ENCODE measurements at regions not wholly inside any gene's neighbourhood (a gene's known extent, or its start where the extent isn't known, plus 50 kb on each side); places are given as distances from the start of the nearest gene placed in this dataset.
A peak's percentile ranks its signal among the peaks of the same experiment; 100 is the strongest.

DNA sequence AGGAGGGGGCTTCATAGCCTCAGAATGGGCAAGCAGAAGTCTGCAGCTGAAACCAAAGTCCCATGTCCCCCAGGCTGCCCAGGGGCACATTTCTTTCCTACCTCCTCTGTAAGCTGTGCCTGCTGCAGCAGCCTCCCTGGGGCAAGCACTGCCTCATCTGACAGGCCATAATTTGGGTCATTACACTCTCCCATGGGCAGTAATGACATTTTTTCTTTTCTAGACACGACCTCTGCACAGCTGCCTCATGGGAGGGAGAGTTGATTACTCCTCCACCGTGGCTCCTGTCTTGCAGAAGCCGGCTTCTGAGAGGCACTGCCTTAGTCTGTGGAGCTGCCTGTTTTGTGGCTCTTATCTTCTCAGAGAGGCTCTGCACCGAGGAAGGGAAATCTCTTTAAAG, 268.9 kb downstream of the TDRD15 start:
- Histone ChIP-seq H3K79me2 (ENCODE audit: low read depth) (no peaks in the 10 kb centered on the region), H3K4me2 (no peak overlapping the region)
- DNase-seq (ENCODE audit: low spot score) = no peak

DNA sequence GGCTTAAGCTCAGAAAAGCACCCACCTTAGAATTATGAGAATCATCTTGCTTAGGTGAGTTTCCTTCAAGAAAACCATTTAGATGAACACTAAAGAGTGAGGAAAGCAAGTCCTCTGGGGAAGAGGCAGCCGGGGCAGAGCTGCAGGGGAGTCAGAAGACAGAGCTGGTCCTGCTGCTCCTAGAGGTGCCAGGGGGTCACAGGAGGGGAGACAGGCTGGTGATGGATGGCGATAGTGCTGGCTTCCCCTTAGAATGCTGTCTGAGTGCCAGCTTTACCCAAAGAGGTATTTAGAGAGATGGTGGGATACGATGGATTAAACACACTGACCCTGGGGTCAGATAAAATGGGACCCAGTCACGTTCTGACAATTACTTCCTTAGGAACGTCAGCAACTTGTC, 269.4 kb downstream of the TDRD15 start:
- Mint-ChIP-seq H3K27me3 (ENCODE audit: insufficient read depth, low read depth) (peaks cover 3% of the 10 kb centered on the region), H3K36me3 (no peaks in the 10 kb centered on the region), H3K4me1 (peaks cover 12% of the 10 kb centered on the region), H3K9me3 (peaks cover 1% of the 10 kb centered on the region), H3K27ac (no peak overlapping the region), H3K4me3 (no peak overlapping the region)
- H3K4me2 ChIP-seq = no peak overlapping the region
- H3K4me3 ChIP-seq = no peak overlapping the region
- no peaks in the 10 kb centered on the region for H3K36me3 ChIP-seq
- H3K9me3 ChIP-seq (ENCODE audit: low read depth) = no peaks in the 10 kb centered on the region
- DNase-seq (ENCODE audit: low spot score) = no peak
- H3K27me3 ChIP-seq = no peaks in the 10 kb centered on the region
- no peaks in the 10 kb centered on the region for H3F3A ChIP-seq (ENCODE audit: low read depth)
- no peaks in the 10 kb centered on the region for H3K79me2 ChIP-seq (ENCODE audit: low read depth)
- H2AFZ ChIP-seq (replicated peaks) = peak overlapping the region; percentile 75
- H3K4me1 ChIP-seq = no peaks in the 10 kb centered on the region
- no peak for TF ChIP-seq EZH2 (IDR thresholded peaks at IDR 0.05)
- TF ChIP-seq, protein P1, sequence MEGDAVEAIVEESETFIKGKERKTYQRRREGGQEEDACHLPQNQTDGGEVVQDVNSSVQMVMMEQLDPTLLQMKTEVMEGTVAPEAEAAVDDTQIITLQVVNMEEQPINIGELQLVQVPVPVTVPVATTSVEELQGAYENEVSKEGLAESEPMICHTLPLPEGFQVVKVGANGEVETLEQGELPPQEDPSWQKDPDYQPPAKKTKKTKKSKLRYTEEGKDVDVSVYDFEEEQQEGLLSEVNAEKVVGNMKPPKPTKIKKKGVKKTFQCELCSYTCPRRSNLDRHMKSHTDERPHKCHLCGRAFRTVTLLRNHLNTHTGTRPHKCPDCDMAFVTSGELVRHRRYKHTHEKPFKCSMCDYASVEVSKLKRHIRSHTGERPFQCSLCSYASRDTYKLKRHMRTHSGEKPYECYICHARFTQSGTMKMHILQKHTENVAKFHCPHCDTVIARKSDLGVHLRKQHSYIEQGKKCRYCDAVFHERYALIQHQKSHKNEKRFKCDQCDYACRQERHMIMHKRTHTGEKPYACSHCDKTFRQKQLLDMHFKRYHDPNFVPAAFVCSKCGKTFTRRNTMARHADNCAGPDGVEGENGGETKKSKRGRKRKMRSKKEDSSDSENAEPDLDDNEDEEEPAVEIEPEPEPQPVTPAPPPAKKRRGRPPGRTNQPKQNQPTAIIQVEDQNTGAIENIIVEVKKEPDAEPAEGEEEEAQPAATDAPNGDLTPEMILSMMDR (IDR thresholded peaks at IDR 0.05) = no peak
- no peak for TF ChIP-seq EZH2phosphoT487 (IDR thresholded peaks at IDR 0.05)
- H4K20me1 ChIP-seq (ENCODE audit: low read depth) = no peaks in the 10 kb centered on the region
- no peak overlapping the region for H3K27ac ChIP-seq
- no peak overlapping the region for H3K9ac ChIP-seq

More for the DNA sequence above, 268.9 kb downstream of the TDRD15 start:
- TF ChIP-seq, protein P1 (IDR thresholded peaks at IDR 0.05) = no peak
- TF ChIP-seq EZH2 (IDR thresholded peaks at IDR 0.05) = no peak
- TF ChIP-seq EZH2phosphoT487 (IDR thresholded peaks at IDR 0.05) = no peak
- Histone ChIP-seq H3K27ac (no peak overlapping the region), H2AFZ (replicated peaks) (peak overlapping the region; percentile 75), H3K9ac (no peak overlapping the region), H3F3A (ENCODE audit: low read depth) (no peaks in the 10 kb centered on the region), H3K4me1 (no peaks in the 10 kb centered on the region), H4K20me1 (ENCODE audit: low read depth) (no peaks in the 10 kb centered on the region), H3K27me3 (no peaks in the 10 kb centered on the region), H3K9me3 (ENCODE audit: low read depth) (no peaks in the 10 kb centered on the region), H3K36me3 (no peaks in the 10 kb centered on the region), H3K4me3 (no peak overlapping the region)
- Mint-ChIP-seq H3K4me3 (no peak overlapping the region), H3K27ac (no peak overlapping the region), H3K4me1 (peaks cover 12% of the 10 kb centered on the region), H3K9me3 (peaks cover 3% of the 10 kb centered on the region), H3K27me3 (ENCODE audit: insufficient read depth, low read depth) (peaks cover 3% of the 10 kb centered on the region), H3K36me3 (no peaks in the 10 kb centered on the region)

DNA sequence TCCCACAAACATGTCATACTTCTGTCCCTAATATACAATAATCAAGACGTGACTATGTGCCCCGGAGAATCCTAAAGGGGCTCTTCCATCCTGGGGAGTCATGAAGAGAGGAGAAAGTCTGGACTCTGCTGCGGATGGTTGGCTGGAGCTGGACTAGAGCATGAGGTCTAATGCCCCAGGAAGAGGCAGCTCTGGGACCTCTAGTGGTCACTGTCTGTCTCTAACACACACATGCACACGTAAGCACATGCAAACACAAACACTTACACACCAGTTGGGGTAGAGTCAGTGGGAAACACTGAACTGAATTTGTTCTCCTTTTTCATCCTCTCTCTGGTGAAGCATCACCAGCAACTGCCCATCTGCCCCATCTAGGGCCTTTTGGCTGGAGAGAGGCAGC, 271.6 kb downstream of the TDRD15 start:
- H4K20me1 ChIP-seq (ENCODE audit: low read depth) = no peaks in the 10 kb centered on the region
- Mint-ChIP-seq H3K9me3 (no peaks in the 10 kb centered on the region), H3K4me1 (peaks cover 12% of the 10 kb centered on the region), H3K27me3 (ENCODE audit: insufficient read depth, low read depth) (peaks cover 3% of the 10 kb centered on the region), H3K27ac (peak overlapping the region; percentile 91), H3K36me3 (no peaks in the 10 kb centered on the region), H3K4me3 (no peak overlapping the region)
- H3K4me1 ChIP-seq = no peaks in the 10 kb centered on the region
- no peak overlapping the region for H3K4me2 ChIP-seq
- no peaks in the 10 kb centered on the region for H3F3A ChIP-seq (ENCODE audit: low read depth)
- no peak overlapping the region for H3K27ac ChIP-seq
- no peak overlapping the region for H3K4me3 ChIP-seq
- DNase-seq (ENCODE audit: low spot score) = no peak
- no peaks in the 10 kb centered on the region for H3K27me3 ChIP-seq
- H3K36me3 ChIP-seq = no peaks in the 10 kb centered on the region
- H2AFZ ChIP-seq (replicated peaks) = peak overlapping the region; percentile 17
- TF ChIP-seq EZH2 (IDR thresholded peaks at IDR 0.05) (no peak), EZH2phosphoT487 (IDR thresholded peaks at IDR 0.05) (no peak)
- TF ChIP-seq, protein P1 (IDR thresholded peaks at IDR 0.05) = peak; percentile 35
- no peak overlapping the region for H3K9ac ChIP-seq
- H3K79me2 ChIP-seq (ENCODE audit: low read depth) = no peaks in the 10 kb centered on the region
- H3K9me3 ChIP-seq (ENCODE audit: low read depth) = no peaks in the 10 kb centered on the region
